Esophagus muscularis mucosa (tissue), 4 donors: ENCODE measurements at regions not wholly inside any gene's neighbourhood (a gene's known extent, or its start where the extent isn't known, plus 50 kb on each side); places are given as distances from the start of the nearest gene placed in this dataset.

Source experiments
- DNase-seq: peaks from one replicate; pipeline ENCODE4 v3.0.0-alpha.2; 2017; ENCODE audit errors: extremely low spot score
- H3K27ac ChIP-seq, 4 donors: fragments of 200-600 bp; sonication (generic); replicated peaks in 1 of 4; 1 replicate in 3 of 4; 2 replicates in 1 of 4; pipeline ENCODE4 v1.5.1; 2016 to 2019; ENCODE audit warnings: mild to moderate bottlenecking in 1 of 4
- H3K27me3 ChIP-seq, 4 donors: fragments of 200-600 bp; sonication (generic); one replicate each; pipeline versions ENCODE4 v1.5.1 to v1.6.0; 2016 to 2019
- H3K36me3 ChIP-seq, 4 donors: fragments of 200-600 bp; sonication (generic); one replicate each; pipeline ENCODE4 v1.5.1; 2016 to 2019
- H3K4me1 ChIP-seq, 4 donors: fragments of 200-600 bp; sonication (generic); one replicate each; pipeline ENCODE4 v1.5.1; 2016 to 2019
- H3K4me3 ChIP-seq, 4 donors: fragments of 200-600 bp; sonication (generic); 1 replicate in 2 of 4; 2 replicates in 2 of 4; pipeline ENCODE4 v1.5.1; 2016 to 2019; ENCODE audit warnings: mild to moderate bottlenecking in 4 of 4, moderate library complexity in 1 of 4
- H3K9me3 ChIP-seq, 4 donors: fragments of 200-600 bp; sonication (generic); 1 replicate in 3 of 4; 2 replicates in 1 of 4; pipeline ENCODE4 v1.5.1; 2016 to 2019
- EP300 ChIP-seq: sonication (generic); formaldehyde crosslinking; IDR thresholded peaks from one replicate; pipeline ENCODE4 v1.6.1; 2017; ENCODE audit warnings: antibody characterized with exemption
- POLR2A ChIP-seq: fragments of 450-650 bp; IDR thresholded peaks from one replicate; pipeline ENCODE4 v1.6.1; 2017; ENCODE audit warnings: antibody characterized with exemption, moderate library complexity, mild to moderate bottlenecking, low read depth
- POLR2AphosphoS5 ChIP-seq, 2 donors: sonication (generic); formaldehyde crosslinking; IDR thresholded peaks; one replicate each; pipeline ENCODE4 v1.6.1; 2017; ENCODE audit warnings: antibody characterized with exemption in 2 of 2
- WGBS: methylation state at CpG from one replicate; pipeline ENCODE4 v1.1.5; 2018; 5-methylcytosine and 5-hydroxymethylcytosine counted together
- intact Hi-C: fragments of 100-400 bp; cut with DNase I; formaldehyde crosslinking; loops from one replicate; pipeline ENCODE4 v1.15.1; 2023
- TF ChIP-seq, protein P1 (sequence below), 3 experiments: fragments of 200-600 bp in 2 of 3; fragments of 450-650 bp in 1 of 3; sonication (generic) in 2 of 3; IDR thresholded peaks; one replicate each; pipeline ENCODE4 v1.5.1; 2017 to 2019; ENCODE audit warnings: antibody characterized with exemption in 3 of 3, mild to moderate bottlenecking in 2 of 3, moderate library complexity in 1 of 3

DNA sequence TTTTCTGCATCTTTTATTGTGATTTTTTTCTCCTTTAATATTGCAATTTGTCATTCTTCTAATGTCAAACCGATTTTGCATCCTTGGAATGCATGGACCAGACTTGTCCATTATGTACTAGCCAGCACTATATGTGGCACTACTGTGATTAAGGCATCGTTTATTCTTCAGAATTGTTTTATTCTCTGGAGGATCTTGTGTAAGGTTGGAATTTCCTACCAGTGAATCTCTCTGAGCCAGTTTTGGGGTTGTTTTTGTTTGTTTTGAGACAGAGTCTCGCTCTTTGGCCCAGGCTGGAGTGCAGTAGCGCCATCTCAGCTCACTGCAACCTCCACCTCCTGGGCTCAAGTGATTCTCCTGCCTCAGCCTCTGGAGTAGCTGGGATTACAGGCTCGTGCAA is 58.5 kb downstream of the IGLL5 start:
- intact Hi-C loops: no loop called here
- 72% methylated on average over 5 of the region's 5 CpGs for WGBS

DNA sequence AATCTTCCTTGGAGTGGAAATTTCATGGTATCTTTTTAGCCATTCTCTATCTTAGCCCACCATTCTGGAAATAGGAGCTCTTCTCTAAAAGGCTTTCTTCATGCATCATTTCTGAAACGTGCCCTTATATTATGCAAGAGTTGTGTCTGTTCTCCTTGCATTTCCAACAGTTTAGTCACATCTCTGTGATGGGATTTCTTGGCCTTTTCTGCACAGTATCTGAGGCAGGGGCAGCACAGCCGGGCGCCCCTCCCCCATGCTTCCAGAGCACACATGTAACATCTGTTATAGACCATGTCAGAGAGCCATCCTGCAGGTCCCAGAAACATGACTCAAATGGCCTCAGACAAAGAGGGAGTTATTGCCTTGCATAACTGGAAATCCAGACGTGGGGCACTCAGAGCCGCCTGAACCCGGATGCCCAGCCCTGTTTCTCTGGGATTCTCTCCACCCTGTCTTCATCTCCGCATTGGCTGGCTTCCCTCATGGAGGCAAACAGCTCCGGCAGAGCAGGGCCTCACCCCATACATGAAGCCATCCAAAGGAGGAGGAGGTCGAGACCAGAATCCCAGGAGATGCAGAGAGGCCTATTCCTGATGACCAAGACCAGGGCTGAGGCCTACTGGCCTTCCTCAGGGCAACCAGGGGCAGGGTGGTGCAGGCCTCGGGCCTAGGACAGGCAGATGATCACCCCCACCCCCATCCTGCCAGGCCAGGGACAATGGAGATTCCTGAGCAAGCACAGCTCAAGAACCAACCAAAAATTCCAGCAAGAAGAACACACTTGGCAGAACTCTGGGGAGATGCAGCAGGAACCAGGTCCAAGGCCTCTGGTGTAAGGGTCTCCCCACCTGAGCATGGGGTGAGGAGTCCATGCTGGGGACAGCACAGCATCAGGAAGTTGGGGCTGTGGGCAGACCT is 61.3 kb downstream of the IGLL5 start:
- Histone ChIP-seq H3K4me1 (no peaks in the 10 kb centered on the region), H3K27ac (no peak overlapping the region), H3K36me3 (no peaks in the 10 kb centered on the region), H3K9me3 (no peaks in the 10 kb centered on the region), H3K27me3 (peaks cover 0 to 69% (median 2%) of the 10 kb centered on the region in 4 donors), H3K4me3 (no peak overlapping the region)
- peak; percentile 75 for DNase-seq
- intact Hi-C loops: no loop called here
- TF ChIP-seq EP300: no peak
- no peak for TF ChIP-seq POLR2AphosphoS5 (IDR thresholded peaks at IDR 0.05)
- TF ChIP-seq, protein P1, sequence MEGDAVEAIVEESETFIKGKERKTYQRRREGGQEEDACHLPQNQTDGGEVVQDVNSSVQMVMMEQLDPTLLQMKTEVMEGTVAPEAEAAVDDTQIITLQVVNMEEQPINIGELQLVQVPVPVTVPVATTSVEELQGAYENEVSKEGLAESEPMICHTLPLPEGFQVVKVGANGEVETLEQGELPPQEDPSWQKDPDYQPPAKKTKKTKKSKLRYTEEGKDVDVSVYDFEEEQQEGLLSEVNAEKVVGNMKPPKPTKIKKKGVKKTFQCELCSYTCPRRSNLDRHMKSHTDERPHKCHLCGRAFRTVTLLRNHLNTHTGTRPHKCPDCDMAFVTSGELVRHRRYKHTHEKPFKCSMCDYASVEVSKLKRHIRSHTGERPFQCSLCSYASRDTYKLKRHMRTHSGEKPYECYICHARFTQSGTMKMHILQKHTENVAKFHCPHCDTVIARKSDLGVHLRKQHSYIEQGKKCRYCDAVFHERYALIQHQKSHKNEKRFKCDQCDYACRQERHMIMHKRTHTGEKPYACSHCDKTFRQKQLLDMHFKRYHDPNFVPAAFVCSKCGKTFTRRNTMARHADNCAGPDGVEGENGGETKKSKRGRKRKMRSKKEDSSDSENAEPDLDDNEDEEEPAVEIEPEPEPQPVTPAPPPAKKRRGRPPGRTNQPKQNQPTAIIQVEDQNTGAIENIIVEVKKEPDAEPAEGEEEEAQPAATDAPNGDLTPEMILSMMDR (IDR thresholded peaks at IDR 0.05): no peak
- TF ChIP-seq POLR2A: no peak
- WGBS: 65% methylated on average over 9 of the region's 10 CpGs

More for the DNA sequence above, 58.5 kb downstream of the IGLL5 start:
- DNase-seq: peak; percentile 26
- Histone ChIP-seq H3K9me3 (no peaks in the 10 kb centered on the region), H3K27me3 (peaks cover 0 to 57% (median 0%) of the 10 kb centered on the region in 4 donors), H3K27ac (no peak overlapping the region), H3K4me1 (no peaks in the 10 kb centered on the region), H3K36me3 (no peaks in the 10 kb centered on the region), H3K4me3 (no peak overlapping the region)
- TF ChIP-seq, protein P1 (IDR thresholded peaks at IDR 0.05): no peak
- no peak for TF ChIP-seq EP300
- TF ChIP-seq POLR2A: no peak
- no peak for TF ChIP-seq POLR2AphosphoS5 (IDR thresholded peaks at IDR 0.05)

DNA sequence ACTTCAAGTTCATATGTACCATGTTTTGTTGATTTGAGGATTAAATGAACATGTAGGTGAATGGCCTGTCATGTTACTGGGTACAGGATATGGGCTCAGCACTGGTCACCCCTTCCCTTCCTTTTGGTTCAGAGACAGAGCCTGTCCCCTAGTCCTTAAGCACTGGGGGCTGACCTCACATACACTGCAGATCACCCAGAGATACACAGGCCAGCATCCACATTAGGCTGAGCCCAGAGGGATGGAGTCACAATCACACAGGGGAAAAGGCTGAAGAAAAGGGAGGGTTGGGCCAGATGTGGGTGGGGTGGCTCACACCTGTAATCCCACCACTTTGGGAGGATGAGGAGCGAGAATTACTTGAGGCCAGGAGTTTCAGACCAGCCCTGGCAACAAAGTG is 62.3 kb downstream of the IGLL5 start:
- H3K4me3 ChIP-seq: no peak overlapping the region
- no peaks in the 10 kb centered on the region for H3K4me1 ChIP-seq
- intact Hi-C loops: loop anchor here (10.0 kb wide), 1 partner anchor 485 kb away; no protein-coding TSS in a partner anchor
- 100% methylated on average over 1 of the region's 1 CpG for WGBS
- TF ChIP-seq, protein P1 (IDR thresholded peaks at IDR 0.05): no peak
- TF ChIP-seq POLR2A (no peak), POLR2AphosphoS5 (IDR thresholded peaks at IDR 0.05) (no peak), EP300 (no peak)
- no peak overlapping the region for H3K27ac ChIP-seq
- DNase-seq: no peak
- H3K36me3 ChIP-seq: no peaks in the 10 kb centered on the region
- no peaks in the 10 kb centered on the region for H3K9me3 ChIP-seq
- peaks cover 0 to 69% (median 5%) of the 10 kb centered on the region in 4 donors for H3K27me3 ChIP-seq

DNA sequence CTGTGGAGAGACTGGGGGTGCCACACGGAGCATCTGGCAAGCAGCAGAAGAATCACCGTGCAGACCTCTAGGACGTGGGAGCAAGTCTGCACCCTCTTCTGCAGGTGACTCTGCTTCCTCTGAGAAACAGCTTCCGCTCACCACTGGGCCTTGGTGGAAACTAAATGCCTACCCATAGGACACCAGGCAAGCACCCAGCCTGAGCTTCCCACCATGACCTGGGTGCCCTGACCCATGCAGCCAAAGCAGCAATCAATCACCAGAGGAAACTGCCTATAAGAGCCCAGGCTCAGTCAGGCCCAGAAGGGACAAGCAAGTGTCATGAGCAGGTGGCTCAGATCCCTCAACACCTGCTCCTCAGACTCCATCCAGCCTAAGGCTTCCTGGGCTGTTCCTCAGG is 63.4 kb downstream of the IGLL5 start:
- TF ChIP-seq POLR2A: no peak
- TF ChIP-seq, protein P1 (IDR thresholded peaks at IDR 0.05): no peak
- TF ChIP-seq POLR2AphosphoS5 (IDR thresholded peaks at IDR 0.05): no peak
- TF ChIP-seq EP300: no peak
- no peak overlapping the region for H3K27ac ChIP-seq
- H3K4me3 ChIP-seq: no peak overlapping the region
- no peaks in the 10 kb centered on the region for H3K9me3 ChIP-seq
- 100% methylated on average over 3 of the region's 4 CpGs for WGBS
- peak; percentile 64 for DNase-seq
- intact Hi-C loops: loop anchor here (10.0 kb wide), 1 partner anchor 486 kb away; no protein-coding TSS in a partner anchor
- H3K27me3 ChIP-seq: peaks cover 0 to 69% (median 6%) of the 10 kb centered on the region in 4 donors
- peaks cover 0 to 3% (median 0%) of the 10 kb centered on the region in 4 donors for H3K4me1 ChIP-seq
- no peaks in the 10 kb centered on the region for H3K36me3 ChIP-seq
